22Rv1 (cell line): ENCODE measurements at regions not wholly inside any gene's neighbourhood (a gene's known extent, or its start where the extent isn't known, plus 50 kb on each side); places are given as distances from the start of the nearest gene placed in this dataset.

Source experiments
- ZFX ChIP-seq: fragments of 450-650 bp; IDR thresholded peaks from 2 replicates; pipeline ENCODE4 v1.6.1; 2017; ENCODE audit warnings: antibody characterized with exemption, borderline replicate concordance
- TF ChIP-seq, protein P1 (sequence below): fragments of 450-650 bp; IDR thresholded peaks from 2 replicates; pipeline ENCODE4 v1.5.1; 2017; ENCODE audit warnings: mild to moderate bottlenecking

GRCh38 chr1:47651311-47652089 is 213.7 kb downstream of the FOXD2 start:
- TF ChIP-seq, protein P1, sequence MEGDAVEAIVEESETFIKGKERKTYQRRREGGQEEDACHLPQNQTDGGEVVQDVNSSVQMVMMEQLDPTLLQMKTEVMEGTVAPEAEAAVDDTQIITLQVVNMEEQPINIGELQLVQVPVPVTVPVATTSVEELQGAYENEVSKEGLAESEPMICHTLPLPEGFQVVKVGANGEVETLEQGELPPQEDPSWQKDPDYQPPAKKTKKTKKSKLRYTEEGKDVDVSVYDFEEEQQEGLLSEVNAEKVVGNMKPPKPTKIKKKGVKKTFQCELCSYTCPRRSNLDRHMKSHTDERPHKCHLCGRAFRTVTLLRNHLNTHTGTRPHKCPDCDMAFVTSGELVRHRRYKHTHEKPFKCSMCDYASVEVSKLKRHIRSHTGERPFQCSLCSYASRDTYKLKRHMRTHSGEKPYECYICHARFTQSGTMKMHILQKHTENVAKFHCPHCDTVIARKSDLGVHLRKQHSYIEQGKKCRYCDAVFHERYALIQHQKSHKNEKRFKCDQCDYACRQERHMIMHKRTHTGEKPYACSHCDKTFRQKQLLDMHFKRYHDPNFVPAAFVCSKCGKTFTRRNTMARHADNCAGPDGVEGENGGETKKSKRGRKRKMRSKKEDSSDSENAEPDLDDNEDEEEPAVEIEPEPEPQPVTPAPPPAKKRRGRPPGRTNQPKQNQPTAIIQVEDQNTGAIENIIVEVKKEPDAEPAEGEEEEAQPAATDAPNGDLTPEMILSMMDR: no peak
- no peak for TF ChIP-seq ZFX
